ENCODE measurements at regions not wholly inside any gene's neighbourhood (a gene's known extent, or its start where the extent isn't known, plus 50 kb on each side); places are given as distances from the start of the nearest gene placed in this dataset.

DNA sequence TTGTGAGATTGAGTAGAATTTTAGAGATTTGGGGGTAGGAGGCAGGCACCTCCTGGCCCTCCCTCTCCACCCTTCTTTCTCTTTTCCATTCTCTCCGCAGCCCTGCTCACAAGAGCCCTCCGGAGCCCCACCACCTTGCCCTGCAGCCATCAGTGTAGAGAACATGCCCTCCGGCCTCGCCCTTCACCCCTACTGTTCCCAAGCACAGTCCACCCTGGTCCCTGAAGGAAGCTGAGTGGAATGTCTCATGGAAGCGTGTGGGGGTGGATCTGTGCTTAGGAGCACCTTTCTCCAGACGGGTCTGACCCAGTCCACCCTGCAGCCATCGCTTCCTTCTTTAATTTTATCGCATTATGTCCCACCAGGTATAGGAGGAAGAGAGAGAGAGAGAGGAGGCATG is 267.1 kb downstream of the NSG2 start:
- DNase-seq = no peak

DNA sequence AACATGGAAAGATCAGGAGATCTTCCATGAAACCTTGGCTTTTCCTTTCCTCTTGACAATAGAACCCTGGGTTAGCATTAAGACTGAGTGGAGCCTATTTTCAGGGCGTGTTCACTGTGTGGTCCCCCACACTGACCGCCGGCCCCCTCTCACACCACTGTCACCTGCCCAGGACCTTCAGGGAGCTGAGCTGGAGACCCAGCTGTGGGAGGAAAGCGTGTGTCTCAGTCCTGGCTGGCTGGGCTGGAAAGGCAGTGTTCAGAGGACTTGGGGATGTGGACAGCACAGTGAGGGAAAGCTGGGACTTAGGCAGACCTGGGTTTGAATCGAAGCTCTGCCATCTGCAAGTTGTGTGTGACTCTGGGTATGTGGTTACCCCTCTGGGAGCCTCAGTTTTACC is 268.1 kb downstream of the NSG2 start:
- DNase-seq = no peak

DNA sequence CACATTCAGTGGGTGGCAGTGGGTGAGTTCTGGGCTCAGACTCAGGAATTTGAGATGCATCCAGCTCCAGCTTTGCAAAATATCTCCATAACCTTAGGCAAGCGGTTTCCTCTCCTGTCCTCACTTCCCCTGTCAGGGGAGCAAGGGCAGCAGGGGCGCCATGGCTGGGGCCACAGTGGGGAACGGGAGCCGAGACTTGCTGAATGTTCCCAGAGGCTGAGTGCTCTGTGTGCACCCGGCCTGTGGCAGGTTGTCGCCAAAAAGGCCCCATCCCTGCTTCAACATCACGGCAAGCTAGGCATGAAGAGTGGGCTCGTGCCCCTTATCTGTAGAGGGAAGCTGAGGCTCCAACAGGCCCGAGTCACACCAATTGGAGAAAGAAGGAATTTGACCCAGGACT is 268.8 kb downstream of the NSG2 start:
- DNase-seq = no peak

DNA sequence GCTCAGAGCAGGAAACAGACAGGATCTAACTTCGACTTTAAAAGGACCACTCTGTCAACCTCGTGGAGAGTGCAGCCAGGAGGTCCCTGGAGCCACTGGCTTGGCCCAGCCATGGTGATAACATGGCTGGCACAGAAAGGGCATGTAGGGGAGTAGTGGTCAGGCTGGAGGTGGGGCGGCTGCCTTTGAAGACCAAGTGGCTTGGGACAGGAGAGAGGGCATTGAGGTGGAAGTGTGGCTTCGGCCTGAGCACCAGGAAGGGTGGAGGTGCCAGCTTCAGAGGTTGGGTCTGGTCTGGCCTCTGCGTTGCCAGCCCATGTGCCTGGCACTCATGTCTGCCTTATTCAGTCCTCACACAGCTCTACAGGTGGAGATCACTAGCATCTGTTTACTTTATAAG is 270.0 kb downstream of the NSG2 start:
- no peak for DNase-seq

DNA sequence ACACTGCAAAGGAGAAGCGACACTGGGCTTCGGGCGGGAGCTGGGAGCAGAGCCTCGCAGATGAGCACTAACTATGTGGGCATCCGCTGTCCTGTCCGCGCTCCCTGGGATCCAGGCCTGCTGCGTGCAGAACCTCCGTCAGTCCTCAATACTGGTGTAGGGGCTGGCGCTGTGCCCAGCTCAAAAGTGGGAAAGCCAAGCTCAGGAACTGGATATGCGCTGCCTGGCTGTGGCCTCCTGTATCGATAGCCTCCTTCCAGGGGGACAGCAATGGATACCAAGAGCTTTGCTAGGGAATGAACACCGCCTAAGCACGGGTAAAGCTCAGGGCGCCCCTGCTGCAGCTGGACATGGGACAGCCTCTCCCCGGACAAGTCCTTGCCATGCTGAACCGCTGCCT is 270.4 kb downstream of the NSG2 start:
- DNase-seq = no peak

DNA sequence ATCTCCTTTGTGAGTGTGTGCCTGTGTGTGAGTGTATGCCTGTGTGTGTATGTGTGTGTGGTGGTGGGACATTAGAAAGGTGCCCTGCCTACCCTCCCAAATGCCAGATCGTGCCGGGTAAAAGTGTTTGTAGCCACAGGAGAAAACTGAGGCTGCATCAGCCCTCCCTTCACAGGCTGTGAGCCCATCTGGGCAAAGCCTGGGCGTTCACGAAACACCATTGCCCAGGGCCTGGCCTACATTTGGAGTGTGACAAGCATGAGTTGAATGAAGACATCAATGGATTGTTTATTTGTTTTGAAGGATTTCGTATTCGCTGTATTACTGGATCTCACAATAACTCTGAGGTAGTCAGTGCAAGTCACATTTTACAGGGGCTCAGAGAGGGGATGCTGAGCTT is 270.8 kb downstream of the NSG2 start:
- no peak for DNase-seq

DNA sequence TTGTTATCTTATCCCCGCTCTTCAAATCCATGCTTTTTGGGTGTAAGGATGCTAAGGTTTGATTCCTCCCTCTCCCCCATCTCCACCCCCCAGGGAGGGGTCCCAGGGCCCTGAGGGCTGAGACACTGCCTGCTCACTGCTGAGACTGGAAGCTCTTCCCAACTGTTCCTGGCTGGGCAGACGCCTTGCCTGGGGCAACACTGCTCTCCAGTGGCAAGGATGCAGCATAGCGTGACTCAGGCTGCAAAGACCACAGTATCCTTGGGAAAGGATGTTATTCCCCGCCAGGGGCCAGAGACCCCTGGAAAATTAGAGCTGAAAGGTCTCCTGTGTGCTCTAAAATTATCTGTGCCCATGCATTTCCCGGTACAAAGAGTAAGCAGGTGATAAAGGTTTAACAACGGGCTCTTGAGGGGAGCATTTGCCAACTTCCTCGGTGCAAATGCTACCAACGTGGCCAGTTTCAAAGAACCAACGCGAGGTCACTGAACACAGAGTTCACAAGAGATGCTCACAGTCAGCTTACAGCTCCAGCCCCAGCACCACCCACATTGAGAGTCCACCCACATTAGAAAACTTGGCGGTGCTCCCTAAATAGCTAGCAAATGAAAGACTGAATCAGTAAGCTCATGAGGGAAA is 271.9 kb downstream of the NSG2 start:
- DNase-seq = no peak

DNA sequence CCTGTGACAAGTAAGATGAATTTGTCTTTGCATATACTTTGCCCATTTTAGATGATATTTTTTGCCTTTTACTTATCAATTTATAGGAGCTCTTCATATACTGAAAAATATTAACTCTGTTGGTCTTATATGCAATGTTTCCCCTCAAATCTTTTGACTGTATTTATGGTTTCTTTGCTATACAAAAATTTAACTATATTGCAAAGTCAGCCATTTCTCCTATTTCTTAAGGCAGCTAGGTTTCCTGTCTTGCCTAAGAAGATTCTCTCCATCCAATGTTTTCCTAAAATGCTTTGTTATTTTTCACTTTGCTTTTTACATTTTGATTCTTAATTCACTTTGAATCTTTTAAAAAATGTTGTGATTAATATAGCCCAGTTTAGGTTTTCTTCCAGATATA is 273.1 kb downstream of the NSG2 start:
- no peak for DNase-seq

DNA sequence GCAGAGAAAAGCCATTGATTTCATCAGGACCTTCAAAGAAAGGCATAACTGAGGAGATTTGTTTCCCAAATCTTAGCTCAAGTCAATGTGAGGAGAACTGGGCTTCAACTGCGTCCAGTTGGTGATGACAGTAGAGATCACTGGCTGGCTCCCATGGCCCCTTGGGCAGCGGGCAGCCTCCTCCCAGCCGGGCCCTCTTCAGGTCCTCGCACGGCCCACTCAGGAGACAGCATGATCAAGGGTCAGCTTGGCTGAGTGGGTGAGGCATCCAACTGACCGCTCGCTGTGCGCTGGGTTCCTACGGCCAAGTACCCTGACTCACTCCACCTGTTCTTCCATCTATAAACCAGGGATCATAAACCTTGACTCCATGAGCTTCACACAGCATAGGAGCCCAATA is 274.0 kb downstream of the NSG2 start:
- no peak for DNase-seq

DNA sequence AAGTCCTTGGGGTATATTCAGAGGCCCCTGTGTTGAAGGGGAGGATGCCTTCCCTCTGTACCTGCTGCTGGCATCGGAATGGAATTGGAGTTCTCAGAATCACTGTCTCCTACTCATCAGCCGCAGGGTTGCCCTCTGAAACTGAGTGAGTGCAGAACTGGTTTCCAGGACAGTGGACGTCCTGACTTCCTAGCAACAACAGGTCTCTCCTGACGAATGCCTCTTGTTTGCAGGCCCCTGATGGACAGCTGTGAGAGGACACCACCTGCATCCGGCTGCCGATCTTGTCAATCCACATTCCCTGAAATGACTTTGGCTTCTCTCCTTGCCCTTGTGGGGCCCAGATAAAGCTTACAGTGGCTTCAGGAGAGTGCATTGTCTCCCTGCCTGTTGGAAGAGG is 274.5 kb downstream of the NSG2 start:
- peak; percentile 50 for DNase-seq

DNA sequence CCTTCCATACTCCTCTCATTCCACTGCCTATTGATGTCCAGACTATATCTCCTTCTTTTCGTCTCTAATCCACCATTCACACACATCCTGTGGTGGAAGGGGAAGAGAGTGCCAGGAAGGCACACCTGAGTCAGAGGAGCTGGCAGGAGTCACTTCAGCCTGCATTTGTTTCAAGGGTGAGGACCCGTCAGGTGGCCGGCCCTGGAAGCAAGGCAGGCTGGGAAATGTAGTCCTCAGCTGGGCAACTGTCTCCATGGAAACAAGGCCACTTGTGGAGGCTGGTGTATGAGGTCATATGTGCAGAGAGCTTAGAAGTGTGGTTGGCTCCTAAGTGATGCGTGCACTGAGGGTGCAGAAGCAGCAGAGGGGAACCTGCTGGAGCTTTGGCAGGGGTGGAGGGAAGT is 278.4 kb downstream of the NSG2 start:
- peak; percentile 77 for DNase-seq

DNA sequence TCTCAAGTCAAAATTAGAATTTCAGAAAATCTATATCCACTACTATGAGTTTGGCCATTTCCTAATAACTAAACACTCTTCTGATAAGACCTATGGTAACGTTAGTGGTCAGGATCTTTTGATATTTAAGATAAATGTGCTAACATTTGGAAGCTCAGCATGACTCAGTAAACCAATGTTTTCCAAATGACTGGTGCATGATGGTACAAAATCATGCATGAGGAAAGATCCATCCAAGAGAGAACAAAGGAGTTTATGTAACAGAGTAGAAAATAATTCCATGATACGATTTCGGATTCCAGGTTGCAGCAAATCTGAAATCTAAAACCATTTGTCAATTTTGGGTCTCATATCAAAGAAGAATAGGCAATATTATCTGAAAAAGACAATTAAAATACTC is 279.2 kb downstream of the NSG2 start:
- no peak for DNase-seq

DNA sequence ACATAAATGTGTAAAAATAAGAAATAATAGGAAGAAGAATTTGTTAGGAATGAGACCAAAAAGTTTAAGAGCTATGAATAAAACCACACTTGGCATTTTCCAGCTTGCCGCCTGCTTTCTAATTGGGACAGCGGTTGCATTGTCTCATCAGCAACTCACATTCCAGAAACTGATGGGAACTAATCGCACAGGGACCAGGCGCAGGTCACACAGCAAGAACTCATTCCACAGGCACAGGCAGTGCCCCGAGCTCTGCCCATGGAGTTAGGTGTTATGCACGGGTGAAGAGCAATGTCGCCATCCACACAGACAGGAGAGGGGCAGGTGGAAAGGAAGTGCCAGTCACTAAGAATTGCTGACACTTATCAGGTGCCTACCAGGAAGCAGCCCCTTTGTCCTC is 279.9 kb downstream of the NSG2 start:
- DNase-seq = no peak

DNA sequence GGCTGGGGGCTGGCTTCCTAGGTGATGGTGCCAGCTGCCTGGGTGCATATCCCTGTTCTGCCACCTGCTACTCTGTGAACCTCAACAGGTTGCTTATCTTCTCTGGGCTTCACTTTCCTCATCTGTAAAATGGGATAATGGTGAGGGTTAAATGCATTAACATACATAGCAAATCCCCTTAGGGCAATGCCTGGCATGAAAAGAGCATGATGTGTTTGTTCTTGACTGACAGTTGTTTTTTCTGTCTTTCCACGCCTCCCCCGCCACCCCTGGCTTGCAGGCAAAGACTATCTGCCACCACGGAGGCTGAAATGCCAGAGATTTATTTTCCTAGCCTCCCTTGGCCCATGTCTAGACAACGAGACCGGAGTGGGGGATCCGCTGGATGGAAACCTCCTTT is 280.5 kb downstream of the NSG2 start:
- no peak for DNase-seq

DNA sequence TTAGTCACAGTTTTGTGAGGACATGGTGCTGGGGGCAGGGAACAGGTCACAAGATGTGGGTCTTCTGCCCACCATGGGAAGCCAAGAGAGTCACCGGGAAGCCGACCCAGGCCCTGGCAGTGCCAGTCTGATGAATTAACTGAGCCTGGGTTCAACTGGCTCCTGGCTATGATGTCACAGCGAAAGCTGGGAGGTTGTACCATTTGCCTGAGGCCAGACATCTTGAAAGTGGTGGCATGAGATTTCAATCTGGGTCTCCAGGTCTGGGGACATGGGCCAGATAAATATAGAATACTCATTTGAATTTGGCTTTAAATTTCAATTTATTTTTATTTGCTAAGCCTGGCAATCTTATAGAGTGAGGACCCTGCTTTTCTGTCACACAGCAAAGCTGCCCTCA is 280.9 kb downstream of the NSG2 start:
- no peak for DNase-seq

DNA sequence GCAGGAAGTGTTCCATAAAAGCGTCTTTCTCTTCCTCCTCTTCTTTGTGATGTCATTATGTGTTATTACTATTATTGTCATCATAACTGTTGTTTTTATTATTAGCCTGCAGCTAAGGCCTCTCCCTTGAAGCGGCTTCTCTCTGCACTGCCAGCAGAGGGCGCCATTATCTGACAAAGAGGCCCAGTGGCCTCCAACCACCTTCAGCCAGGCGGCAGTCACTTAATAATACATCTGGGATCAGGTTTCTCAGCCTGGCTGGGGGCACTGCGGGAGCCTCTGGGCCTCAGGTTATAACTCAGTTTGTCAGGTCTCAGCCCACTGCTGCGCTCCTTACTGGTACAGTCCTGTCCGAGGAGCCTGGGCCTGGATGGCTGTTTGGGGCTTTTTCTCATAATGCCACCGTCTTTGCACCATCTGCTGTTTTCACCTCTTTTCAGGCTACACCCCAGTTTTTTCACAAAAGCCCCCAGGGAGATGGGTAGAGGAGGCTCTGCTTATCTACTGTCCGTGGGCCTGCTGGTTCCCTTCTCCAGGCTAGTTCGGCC is 281.9 kb downstream of the NSG2 start:
- DNase-seq = peak; percentile 63

DNA sequence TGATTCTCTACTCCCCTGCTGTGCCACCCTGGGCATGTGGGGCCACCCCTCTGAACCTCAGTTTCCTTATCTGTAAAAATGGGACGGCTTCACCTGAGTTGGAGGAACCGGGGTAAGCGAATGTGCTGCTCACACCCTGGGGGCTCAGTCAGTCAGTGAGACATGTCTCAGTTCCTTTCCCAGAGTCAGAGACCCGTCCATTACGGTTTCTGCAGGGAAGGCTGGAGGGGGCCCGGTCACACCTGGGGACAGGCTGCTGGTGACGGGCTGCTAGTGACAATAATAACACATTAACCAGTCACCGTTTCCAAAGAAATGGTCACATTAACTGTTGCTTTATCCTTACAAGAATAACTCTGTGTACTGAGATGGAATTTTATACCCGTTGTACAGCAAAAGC is 282.4 kb downstream of the NSG2 start:
- no peak for DNase-seq

DNA sequence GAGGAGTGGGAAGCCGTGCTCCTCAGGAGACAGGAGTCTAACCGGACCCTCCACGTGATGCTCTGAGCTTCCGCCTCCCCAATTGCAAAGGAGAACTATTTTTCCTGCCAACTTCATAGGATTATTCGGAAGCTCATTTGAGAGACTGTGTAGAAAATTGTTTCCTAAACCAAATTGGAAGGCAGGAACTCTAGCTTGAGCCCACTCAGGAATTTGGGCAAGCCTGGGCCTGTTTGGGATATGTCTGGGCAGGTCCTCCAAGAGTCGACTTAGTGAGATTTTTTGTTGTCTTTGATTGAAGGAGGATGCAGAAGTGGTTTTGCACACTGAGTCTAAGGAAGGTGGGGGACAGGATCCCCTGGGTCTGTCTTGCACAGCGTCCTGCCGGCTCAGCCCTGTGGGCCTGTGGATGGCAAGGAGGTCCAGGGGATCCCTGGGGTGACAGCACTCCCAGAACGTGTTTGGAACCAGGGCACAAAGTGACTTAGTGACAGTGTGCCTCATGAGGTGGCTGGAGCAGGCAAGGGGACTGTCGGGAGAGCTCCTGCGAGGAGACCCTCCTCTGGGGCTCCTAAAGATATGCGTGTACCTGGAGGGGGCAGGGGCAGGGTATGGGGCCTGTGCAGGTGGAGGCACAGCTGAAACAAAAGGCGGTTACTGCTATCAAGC is 283.3 kb downstream of the NSG2 start:
- no peak for DNase-seq

DNA sequence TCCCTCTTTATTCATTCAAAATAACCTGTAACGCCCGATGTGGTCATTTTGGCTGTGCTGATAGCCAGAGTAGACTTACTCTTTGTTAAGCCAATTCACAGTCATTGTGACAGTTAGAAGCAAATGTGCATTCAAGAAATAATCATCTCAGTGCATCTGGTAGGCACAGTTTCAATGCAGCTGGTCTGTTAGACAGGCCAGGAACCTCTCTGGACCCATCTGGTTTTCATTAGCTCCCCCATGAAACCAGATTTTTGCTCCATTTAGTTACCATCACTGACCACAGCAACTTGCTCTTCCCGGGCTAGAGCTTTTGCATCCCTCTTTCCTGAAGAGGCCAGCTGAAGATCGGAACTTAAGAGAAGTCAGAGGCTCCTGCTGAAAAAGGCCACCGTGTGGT is 284.2 kb downstream of the NSG2 start:
- DNase-seq = no peak

DNA sequence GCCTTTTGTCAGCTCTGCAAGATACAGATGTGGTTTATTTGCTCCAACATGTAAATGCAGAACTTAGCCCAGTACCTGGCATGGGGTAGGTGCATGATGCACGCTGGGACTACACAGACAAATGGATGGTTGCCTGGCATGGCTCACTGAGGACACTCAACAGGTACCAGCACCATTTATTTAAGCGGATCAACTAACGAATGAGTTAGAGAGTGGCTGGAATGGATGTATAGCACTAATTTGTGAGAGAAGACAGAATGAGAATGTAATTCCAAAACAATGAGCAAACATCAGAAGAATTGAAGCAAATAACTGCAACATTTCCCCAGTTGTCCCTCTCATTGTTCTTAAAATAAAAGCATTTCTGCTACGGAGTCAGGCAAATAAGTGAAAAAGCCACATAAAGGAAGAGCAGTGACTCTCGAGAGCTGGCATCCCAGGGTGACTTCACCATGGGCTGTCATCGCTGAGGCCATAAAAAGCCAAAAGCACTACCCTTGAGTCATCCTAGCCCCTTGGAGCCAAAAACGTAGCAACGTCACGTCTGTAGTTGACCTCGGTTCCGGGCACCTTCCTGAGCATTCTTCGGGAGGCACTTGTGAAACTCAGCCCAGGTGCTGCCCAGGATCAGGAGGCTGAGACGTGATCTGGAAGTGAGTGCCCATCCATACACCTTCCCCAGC is 290.3 kb downstream of the NSG2 start:
- DNase-seq = no peak

DNA sequence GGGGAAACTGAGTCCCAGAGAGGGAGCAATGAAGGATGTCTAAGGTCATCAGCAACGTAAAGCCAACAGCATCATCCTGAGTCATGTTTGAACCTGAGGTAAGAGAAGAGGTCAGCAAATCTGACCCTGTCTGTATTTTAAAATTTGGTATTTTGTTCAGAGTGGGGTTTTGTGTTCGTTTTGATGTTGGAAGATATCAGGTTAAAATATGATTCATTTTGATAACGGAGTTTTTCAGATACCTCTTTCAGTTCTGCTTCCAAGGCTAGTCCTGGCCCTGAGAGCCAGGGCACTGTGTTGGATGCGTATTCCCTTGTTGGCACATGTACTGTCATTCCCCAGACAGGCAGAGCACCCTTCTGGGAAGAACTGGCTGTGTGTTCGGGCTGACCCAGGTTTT is 291.0 kb downstream of the NSG2 start:
- no peak for DNase-seq

DNA sequence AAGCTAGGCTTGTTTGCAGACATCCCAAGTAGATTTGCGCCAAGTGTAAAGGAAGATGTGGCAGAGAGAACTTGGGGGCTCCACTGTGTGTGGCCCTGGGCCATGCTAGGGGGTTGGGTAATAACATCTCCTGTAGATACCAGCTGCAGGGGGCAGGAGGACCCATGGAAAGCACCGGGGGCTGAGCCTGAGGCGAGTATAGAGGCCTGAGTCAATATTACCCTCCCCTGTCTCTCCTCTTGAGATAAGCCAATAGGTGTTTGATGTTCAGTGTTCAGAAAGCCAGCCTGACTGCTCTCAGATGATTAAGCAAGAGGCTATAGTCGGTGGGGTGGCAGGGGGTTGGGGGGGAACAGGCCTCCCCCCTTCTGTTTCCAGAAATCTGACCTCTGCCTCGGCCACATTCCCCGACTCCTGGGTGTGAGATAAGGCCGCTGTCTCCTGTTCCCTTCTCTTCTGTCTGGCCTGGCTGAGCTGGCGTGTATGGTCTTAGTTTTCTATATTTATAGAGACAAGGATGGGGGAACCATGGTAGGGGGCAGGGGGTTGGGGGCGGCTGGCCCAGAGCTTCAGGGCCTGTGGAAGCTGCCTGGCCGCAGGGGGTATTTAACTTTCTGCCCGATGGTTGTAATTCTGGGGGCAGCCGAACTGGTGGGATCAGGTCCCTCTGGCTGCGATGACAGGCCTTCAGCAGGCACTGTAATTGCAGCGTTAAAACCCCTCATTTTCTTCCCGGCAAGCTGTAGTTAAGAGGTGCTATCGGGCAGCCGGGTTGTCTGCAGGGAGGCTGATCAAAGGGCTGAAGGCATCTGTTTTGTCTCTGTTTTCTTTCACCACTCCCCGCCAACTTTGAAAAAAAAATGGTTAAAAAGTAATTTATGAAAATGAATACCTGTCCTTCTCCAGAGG is 292.0 kb downstream of the NSG2 start:
- DNase-seq = peak; percentile 25

Data from NCI-H510A (cell line).